ENCODE measurements at regions not wholly inside any gene's neighbourhood (a gene's known extent, or its start where the extent isn't known, plus 50 kb on each side); places are given as distances from the start of the nearest gene placed in this dataset.

DNA sequence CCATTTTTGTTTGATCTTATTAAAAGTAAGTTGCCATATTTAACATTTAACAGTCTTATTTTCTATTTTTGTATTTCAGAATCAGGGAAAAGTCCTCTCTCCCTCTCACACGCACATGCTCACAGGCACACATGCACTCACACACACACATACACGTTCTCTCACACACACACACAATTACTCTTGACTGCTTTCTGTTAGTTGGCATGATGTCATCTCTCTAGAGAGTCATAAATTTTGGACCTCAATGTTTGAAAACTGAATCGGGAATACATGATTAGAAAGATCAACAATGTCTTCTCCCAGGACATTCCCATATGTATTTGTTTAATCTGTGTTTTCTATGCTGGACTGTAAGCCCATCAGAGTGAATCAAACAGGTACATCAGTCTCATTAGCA is 165.7 kb upstream of the AHR start:
- BruUV-seq (replicated peaks), result no TSS peak
- Histone ChIP-seq H2AFZ (ENCODE audit: low read depth, low read length, poor library complexity, severe bottlenecking) (no peak overlapping the region), H3K4me1 (ENCODE audit: control insufficient read depth in 1 of 2, insufficient read depth in 2 of 2, low read length in 2 of 2) (peaks cover 8 to 9% of the 10 kb centered on the region in 2 experiments; a peak in 2 of 4 replicates), H4K20me1 (ENCODE audit: insufficient read depth) (no peaks in the 10 kb centered on the region), H3K27ac (ENCODE audit: low read depth, low read length) (no peak overlapping the region), H3K9ac (ENCODE audit: low read length) (no peak overlapping the region), H3K36me3 (ENCODE audit: control insufficient read depth in 1 of 2, insufficient read depth in 2 of 2, low read length in 2 of 2) (no peaks in the 10 kb centered on the region), H3K79me2 (ENCODE audit: insufficient read depth, low read length) (no peaks in the 10 kb centered on the region), H3K27me3 (ENCODE audit: insufficient read depth, low read length) (no peaks in the 10 kb centered on the region), H3K9me3 (ENCODE audit: control insufficient read depth in 1 of 2, insufficient read depth in 1 of 2, low read depth in 1 of 2, low read length in 2 of 2) (no peaks in the 10 kb centered on the region), H3K4me3 (replicated peaks in 1 of 2; ENCODE audit: low read depth in 1 of 2, low read length in 2 of 2) (no peak overlapping the region), H3K4me2 (ENCODE audit: low read length) (no peak overlapping the region), H3K9me2 (ENCODE audit: insufficient read depth) (no peaks in the 10 kb centered on the region)
- no peak for TF ChIP-seq REST (IDR thresholded peaks at IDR 0.05; ENCODE audit: low read depth)
- no peak for TF ChIP-seq ZNF274 (IDR thresholded peaks at IDR 0.05; ENCODE audit: low read depth, low read length)
- no peak for TF ChIP-seq SIN3A (IDR thresholded peaks at IDR 0.05; ENCODE audit: low read depth)
- TF ChIP-seq SRF (IDR thresholded peaks at IDR 0.05; ENCODE audit: low read depth), result no peak
- TF ChIP-seq CEBPB (IDR thresholded peaks at IDR 0.05; ENCODE audit: low read depth), result no peak
- no peak for TF ChIP-seq EGR1 (IDR thresholded peaks at IDR 0.05; ENCODE audit: low read depth)
- TF ChIP-seq, protein P1, sequence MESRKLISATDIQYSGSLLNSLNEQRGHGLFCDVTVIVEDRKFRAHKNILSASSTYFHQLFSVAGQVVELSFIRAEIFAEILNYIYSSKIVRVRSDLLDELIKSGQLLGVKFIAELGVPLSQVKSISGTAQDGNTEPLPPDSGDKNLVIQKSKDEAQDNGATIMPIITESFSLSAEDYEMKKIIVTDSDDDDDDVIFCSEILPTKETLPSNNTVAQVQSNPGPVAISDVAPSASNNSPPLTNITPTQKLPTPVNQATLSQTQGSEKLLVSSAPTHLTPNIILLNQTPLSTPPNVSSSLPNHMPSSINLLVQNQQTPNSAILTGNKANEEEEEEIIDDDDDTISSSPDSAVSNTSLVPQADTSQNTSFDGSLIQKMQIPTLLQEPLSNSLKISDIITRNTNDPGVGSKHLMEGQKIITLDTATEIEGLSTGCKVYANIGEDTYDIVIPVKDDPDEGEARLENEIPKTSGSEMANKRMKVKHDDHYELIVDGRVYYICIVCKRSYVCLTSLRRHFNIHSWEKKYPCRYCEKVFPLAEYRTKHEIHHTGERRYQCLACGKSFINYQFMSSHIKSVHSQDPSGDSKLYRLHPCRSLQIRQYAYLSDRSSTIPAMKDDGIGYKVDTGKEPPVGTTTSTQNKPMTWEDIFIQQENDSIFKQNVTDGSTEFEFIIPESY (IDR thresholded peaks at IDR 0.05; ENCODE audit: extremely low read depth, insufficient replicate concordance, low read length), result no peak
- no peak for TF ChIP-seq YY1 (IDR thresholded peaks at IDR 0.05; ENCODE audit: extremely low read depth, insufficient replicate concordance, low read depth, low read length)
- POLR2A ChIA-PET, result no interaction called here
- intact Hi-C loops (cut with micrococcal nuclease), result no loop called here
- CTCF ChIA-PET, result no interaction called here
- RAD21 ChIA-PET (ENCODE audit: low non-redundant PET in 1 of 2, low total read pairs in 2 of 2, uncharacterized antibody in 2 of 2, unreplicated experiment in 2 of 2), result no interaction called here
- no peak for ATAC-seq
- no peak for DNase-seq (ENCODE audit: low read depth, low spot score)

All from HCT116 (cell line).